OCI-LY7 (cell line): ENCODE measurements at regions not wholly inside any gene's neighbourhood (a gene's known extent, or its start where the extent isn't known, plus 50 kb on each side); places are given as distances from the start of the nearest gene placed in this dataset.
A peak's percentile ranks its signal among the peaks of the same experiment; 100 is the strongest.

Experiments used
- BruUV-seq: library from RNA; stranded (reverse); fragments of 400-500 nt; replicated peaks from 2 replicates; lab custom pipeline; 2021; lab: Mats Ljungman, UMichigan
- CTCF ChIA-PET: fragments of 300-600 bp; sonication (Branson Sonifier 250); formaldehyde crosslinking; loops from one replicate; lab custom pipeline; 2022; ENCODE audit warnings: antibody characterized with exemption; ENCODE audit not compliant: unreplicated experiment; lab: Charles Lee
- POLR2A ChIA-PET: fragments of 300-600 bp; sonication (Branson Sonifier 250); formaldehyde crosslinking; loops from one replicate; lab custom pipeline; 2022; ENCODE audit warnings: antibody characterized with exemption; lab: Charles Lee
- DNase-seq: peaks from one replicate; pipeline ENCODE4 v3.0.0-alpha.2; 2015; ENCODE audit warnings: low spot score
- H2AFZ ChIP-seq: fragments of 200-600 bp; sonication (generic), shearing (Covaris generic); 2 replicates; pipeline ENCODE4 v1.6.1; 2014; ENCODE audit warnings: mild to moderate bottlenecking, antibody characterized with exemption, low read length, moderate library complexity
- H3K27ac ChIP-seq: fragments of 200-600 bp; sonication (generic); 2 replicates; pipeline ENCODE4 v1.5.1; 2014; ENCODE audit warnings: mixed run types, low read depth, mild to moderate bottlenecking, moderate library complexity, low read length, inconsistent platforms; ENCODE audit not compliant: poor library complexity, severe bottlenecking
- H3K36me3 ChIP-seq: fragments of 200-600 bp; sonication (generic); 2 replicates; pipeline ENCODE4 v1.6.1; 2014; ENCODE audit warnings: mild to moderate bottlenecking, antibody characterized with exemption, low read length, moderate library complexity, mixed read lengths; ENCODE audit not compliant: insufficient read depth
- H3K4me1 ChIP-seq: fragments of 200-600 bp; sonication (generic); 2 replicates; pipeline ENCODE4 v1.5.1; 2014; ENCODE audit warnings: mild to moderate bottlenecking, low read length; ENCODE audit not compliant: insufficient read depth, poor library complexity, severe bottlenecking
- H3K4me2 ChIP-seq: fragments of 200-600 bp; sonication (generic); 2 replicates; pipeline ENCODE4 v1.6.1; 2014; ENCODE audit warnings: mild to moderate bottlenecking, low read length
- H3K4me3 ChIP-seq: fragments of 200-600 bp; sonication (generic); 2 replicates; pipeline ENCODE4 v1.5.1; 2014; ENCODE audit warnings: mild to moderate bottlenecking, low read depth, low read length; ENCODE audit not compliant: poor library complexity, severe bottlenecking
- H3K79me2 ChIP-seq: fragments of 200-600 bp; sonication (generic); 2 replicates; pipeline ENCODE4 v1.6.1; 2016; ENCODE audit warnings: low read depth, mild to moderate bottlenecking, low read length, moderate library complexity, mixed read lengths; ENCODE audit not compliant: insufficient read depth
- H3K9me2 ChIP-seq: fragments of 200-600 bp; sonication (generic); 2 replicates; pipeline ENCODE4 v1.6.1; 2016; ENCODE audit warnings: mild to moderate bottlenecking, low read length, mixed read lengths; ENCODE audit not compliant: insufficient read depth
- H3K9me3 ChIP-seq: fragments of 200-600 bp; sonication (generic); 2 replicates; pipeline ENCODE4 v1.6.1; 2014; ENCODE audit warnings: mild to moderate bottlenecking, mixed run types, low read length, mixed read lengths
- H4K20me1 ChIP-seq: fragments of 200-600 bp; sonication (generic); 2 replicates; pipeline ENCODE4 v1.6.1; 2014; ENCODE audit warnings: mild to moderate bottlenecking, antibody characterized with exemption, low read length, moderate library complexity, mixed read lengths; ENCODE audit not compliant: insufficient read depth
- CTCF ChIP-seq: fragments of 200-600 bp; sonication (generic); conservative IDR thresholded peaks from 2 replicates; pipeline ENCODE4 v1.5.1; 2014; ENCODE audit warnings: mild to moderate bottlenecking, antibody characterized with exemption, low read length, moderate library complexity, mixed read lengths
- EZH2phosphoT487 ChIP-seq: fragments of 200-600 bp; sonication (generic); IDR thresholded peaks from 2 replicates; pipeline ENCODE4 v1.6.1; 2018; ENCODE audit warnings: low read depth, borderline replicate concordance, mild to moderate bottlenecking, mixed run types, antibody characterized with exemption, low read length, moderate library complexity, mixed read lengths
- intact Hi-C: fragments of 100-400 bp; cut with micrococcal nuclease; formaldehyde crosslinking; loops from one replicate; pipeline ENCODE4 v1.10.0; 2022; ENCODE audit not compliant: unreplicated experiment

DNA sequence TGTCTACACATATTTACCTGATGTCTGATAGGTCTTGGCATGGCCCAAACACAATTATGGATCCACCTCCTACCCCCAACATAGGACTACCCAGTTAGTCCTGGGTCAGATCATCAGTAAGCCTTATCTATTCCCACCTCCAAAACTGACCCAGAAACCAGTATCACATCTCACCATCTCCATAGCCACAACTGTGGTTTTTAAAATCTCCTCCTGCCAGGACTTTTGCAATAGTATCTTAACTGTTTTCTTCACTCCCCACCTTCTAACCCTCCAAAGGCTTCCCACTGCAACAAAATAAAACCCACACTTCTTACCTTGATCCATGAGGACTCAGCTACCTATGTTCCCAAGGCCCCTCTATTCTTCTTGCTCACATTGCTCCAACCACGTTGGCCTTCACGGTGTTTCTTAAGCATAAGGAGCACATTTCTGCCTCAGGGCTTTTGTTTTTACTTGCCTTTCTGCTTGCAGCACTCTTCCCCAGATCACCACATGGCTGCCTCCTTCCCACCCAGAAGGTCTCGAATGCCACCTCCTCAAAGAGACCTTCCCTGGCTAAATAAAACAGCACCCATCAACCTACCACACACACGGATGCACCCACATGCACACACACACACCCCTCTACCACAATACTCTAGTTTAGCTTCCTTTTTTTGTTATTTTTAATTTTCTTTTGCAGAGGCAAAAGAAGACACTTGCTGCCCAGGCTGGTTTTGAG lies 125.9 kb upstream of the SLC1A4 start:
- peak overlapping the region; percentile 99 for H3K4me2 ChIP-seq
- TF ChIP-seq EZH2phosphoT487: no peak
- no TSS peak for BruUV-seq
- H3K4me1 ChIP-seq: peaks cover 73% of the 10 kb centered on the region
- ChIA-PET CTCF (no interaction called here), POLR2A (interaction anchor here (0.5 to 1.1 kb wide), 7 partner anchors 25 to 273 kb away, joined by 3 to 5 read pairs (median 3); no protein-coding TSS in a partner anchor)
- H3K36me3 ChIP-seq: no peaks in the 10 kb centered on the region
- H3K27ac ChIP-seq: no peak overlapping the region
- peak; percentile 22 for DNase-seq
- H3K9me2 ChIP-seq: no peaks in the 10 kb centered on the region
- H2AFZ ChIP-seq: 0 out of 2 replicates have a peak overlapping the region, but pooled peaks have one; percentile 9
- H3K4me3 ChIP-seq: no peak overlapping the region
- no peaks in the 10 kb centered on the region for H3K79me2 ChIP-seq
- intact Hi-C loops: loop anchor here (5.0 kb wide), 1 partner anchor 96 kb away; no protein-coding TSS in a partner anchor
- no peaks in the 10 kb centered on the region for H4K20me1 ChIP-seq
- H3K9me3 ChIP-seq: peaks cover 8% of the 10 kb centered on the region; the same call in 1 of the 2 replicates

DNA sequence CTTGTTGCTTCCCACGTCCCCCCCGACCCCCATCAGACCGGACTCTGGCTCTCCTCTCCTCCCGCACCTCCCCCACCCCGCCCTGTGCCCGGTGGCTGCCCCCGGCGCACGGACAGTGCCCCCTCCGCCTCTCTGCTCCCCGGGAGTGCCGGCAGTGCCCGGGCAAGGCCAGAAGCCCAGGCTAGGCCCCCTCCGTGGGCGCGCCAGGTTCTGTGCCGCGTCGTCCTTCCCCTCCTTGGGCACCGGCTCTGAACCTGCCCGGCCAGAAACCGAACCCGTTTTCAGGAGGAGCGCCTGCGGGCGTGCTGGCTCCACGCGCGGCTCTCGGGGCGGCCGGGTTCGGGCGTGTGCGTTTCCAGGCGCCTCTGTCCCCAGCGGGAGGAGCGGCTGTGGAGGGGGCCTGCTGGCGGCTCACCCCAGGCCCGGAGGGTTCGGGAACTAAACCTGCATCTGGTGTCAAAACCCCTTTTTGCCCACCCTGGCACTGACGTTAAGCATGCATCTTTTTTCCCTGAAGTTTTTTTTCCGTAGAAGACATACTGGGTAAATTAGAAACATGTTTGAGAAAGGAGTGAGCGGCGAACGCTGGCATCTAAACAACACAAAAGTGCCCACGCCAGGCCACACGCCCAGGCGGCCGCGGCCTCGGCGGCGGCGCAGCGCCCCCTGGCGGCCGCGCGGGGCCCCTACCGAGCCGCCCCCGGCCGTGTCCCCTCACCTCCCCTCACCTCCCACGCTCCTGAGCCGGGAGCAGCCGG lies 123.9 kb upstream of the SLC1A4 start:
- Histone ChIP-seq H3K4me1 (peaks cover 54% of the 10 kb centered on the region), H3K4me2 (peak overlapping the region; percentile 99), H3K79me2 (no peaks in the 10 kb centered on the region), H3K4me3 (peak overlapping the region; percentile 69), H2AFZ (peak overlapping the region; percentile 94), H3K36me3 (no peaks in the 10 kb centered on the region), H3K9me2 (no peaks in the 10 kb centered on the region), H3K9me3 (peaks cover 8% of the 10 kb centered on the region; the same call in 1 of the 2 replicates), H3K27ac (peak overlapping the region; percentile 20), H4K20me1 (no peaks in the 10 kb centered on the region)
- CTCF ChIA-PET: interaction anchor here (0.6 kb wide), 3 partner anchors 67 to 213 kb away, joined by 3 to 4 read pairs (median 4); no protein-coding TSS in a partner anchor
- intact Hi-C loops: loop anchor here (1.0 to 5.0 kb wide), 5 partner anchors 114 to 533 kb away; partner anchors contain the start of gene AFTPH
- no peak for TF ChIP-seq EZH2phosphoT487
- peak; percentile 75 for TF ChIP-seq CTCF
- DNase-seq: peak; percentile 76
- no TSS peak for BruUV-seq
- POLR2A ChIA-PET: interaction anchor here (0.6 to 1.1 kb wide), 6 partner anchors 8 to 913 kb away, joined by 3 to 4 read pairs (median 4); partner anchors contain the start of gene SERTAD2

DNA sequence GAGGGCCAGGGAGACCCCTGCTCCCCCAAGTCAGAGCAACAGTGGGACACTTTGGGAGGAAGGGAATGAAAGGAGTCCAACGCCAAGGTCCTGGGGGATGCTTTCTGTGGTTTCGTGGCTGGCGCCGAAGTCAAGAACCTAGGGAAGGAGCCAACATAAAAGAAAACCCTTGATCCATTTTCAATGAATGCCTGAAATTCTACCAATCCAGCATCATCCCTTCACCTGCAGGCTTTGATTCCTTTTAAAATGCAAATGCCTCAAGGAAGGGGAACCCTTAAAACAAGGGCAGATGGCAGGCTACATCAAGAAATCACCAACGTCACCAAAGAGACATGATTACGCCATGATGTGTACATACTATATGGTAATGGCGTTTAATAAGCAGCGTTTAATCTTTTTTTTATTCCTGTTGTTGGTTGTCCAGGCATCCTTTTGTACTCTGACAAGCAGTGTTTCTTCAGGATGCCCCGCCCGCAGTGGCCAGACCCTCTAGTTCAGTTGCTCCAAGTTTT lies 123.3 kb upstream of the SLC1A4 start:
- Histone ChIP-seq H3K36me3 (no peaks in the 10 kb centered on the region), H3K9me2 (no peaks in the 10 kb centered on the region), H3K4me1 (peaks cover 48% of the 10 kb centered on the region), H4K20me1 (no peaks in the 10 kb centered on the region), H3K9me3 (peaks cover 8% of the 10 kb centered on the region; the same call in 1 of the 2 replicates), H3K4me3 (no peak overlapping the region), H3K4me2 (peak overlapping the region; percentile 99), H3K27ac (no peak overlapping the region), H2AFZ (no peak overlapping the region), H3K79me2 (no peaks in the 10 kb centered on the region)
- POLR2A ChIA-PET: no interaction called here
- no TSS peak for BruUV-seq
- DNase-seq: no peak
- intact Hi-C loops: loop anchor here (1.0 to 5.0 kb wide), 5 partner anchors 115 to 534 kb away; partner anchors contain the start of gene AFTPH
- CTCF ChIA-PET: interaction anchor here (0.5 kb wide), 1 partner anchor 199 kb away, joined by 3 read pairs; no protein-coding TSS in a partner anchor
- no peak for TF ChIP-seq EZH2phosphoT487
- peak; percentile 51 for TF ChIP-seq CTCF
